HG03066 (cell line): ENCODE measurements at regions not wholly inside any gene's neighbourhood (a gene's known extent, or its start where the extent isn't known, plus 50 kb on each side); places are given as distances from the start of the nearest gene placed in this dataset.

ENCODE experiments used
- ATAC-seq: cut with Tn5 transposase; IDR thresholded peaks from one replicate; pipeline ENCODE4 v1.9.1; 2021; ENCODE audit warnings: low read depth; ENCODE audit not compliant: unreplicated experiment

GRCh38 chr5:82355053-82355452, 76.9 kb upstream of the RPS23 start:
- no peak for ATAC-seq

GRCh38 chr5:82354543-82354942, 76.4 kb upstream of the RPS23 start:
- no peak for ATAC-seq

GRCh38 chr5:82353522-82353921, 75.4 kb upstream of the RPS23 start:
- no peak for ATAC-seq

GRCh38 chr5:82352146-82352791, 74.1 kb upstream of the RPS23 start:
- ATAC-seq, result no peak

DNA sequence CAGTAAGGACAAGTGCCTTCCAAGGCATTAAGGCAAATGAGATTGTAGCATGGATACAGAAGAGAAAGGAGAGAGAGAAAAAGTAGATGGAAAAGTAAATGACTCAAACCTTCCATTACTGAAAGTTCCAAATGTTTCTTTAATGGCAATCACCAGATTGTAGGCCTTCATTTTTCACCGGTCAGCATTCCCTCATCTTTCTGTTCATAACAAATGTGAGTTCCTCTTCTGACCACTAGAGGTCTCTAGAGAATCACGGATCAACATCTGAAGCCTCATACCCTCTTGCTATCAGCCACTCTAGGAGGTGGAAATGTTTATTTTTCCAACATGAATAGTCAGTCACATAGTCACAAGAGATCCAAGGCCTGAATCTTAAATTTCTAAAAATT, 73.6 kb upstream of the RPS23 start:
- no peak for ATAC-seq

- no peak for ATAC-seq
These were observed 73.1 kb upstream of the RPS23 start for GRCh38 chr5:82351297-82351696.

DNA sequence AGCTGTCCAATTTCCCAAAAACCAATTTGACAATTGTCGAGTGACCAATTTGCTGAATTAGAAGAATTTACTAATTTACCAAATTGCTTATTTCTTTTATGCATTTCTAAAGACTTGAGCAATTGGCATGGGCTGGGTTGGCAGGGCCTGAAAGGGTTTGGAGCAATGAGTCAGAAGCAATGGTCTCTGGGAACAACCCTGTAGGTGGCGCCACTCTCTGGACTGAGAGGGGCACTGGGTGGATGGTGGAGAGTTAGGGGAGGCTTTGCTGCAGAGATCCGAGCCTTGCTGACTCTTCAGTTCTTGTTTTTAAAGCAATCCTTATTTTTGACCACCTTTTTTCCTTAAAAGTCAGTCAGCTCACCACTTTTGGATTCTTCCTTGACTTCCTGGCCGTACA, 71.5 kb upstream of the RPS23 start:
- ATAC-seq, result no peak

DNA sequence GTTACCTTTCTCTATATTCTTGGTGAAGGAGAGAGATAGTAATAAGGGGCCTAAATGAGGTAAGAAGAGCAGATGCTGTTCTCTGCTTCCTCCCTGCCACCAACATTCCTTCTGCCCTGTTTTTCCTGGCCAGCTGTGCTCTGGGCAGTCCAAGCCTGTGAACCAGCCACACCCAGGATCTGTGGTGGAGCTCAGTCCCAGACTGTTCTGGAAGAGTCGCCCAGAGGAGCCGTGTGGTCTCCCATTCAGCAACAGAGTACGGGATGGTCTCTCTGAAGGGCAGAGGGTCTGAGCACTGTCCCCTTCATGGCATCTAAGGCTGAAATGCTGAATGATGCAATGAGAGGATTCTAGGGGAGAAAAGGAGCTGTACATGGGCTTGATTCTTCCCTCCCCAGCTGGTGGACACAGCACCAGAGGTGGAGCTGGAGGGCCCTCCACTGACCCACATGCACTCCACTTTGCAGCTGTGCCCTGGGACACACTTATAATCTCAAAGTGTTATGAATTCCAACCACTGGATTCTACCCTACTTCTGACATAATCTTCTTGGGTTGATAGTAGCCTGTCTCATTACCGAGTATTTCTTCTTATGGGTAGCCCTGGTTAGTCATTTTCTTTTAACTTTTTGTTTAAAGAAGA, 70.8 kb upstream of the RPS23 start:
- ATAC-seq, result no peak

- ATAC-seq, result no peak
These were observed 69.2 kb upstream of the RPS23 start for GRCh38 chr5:82347201-82347865.

DNA sequence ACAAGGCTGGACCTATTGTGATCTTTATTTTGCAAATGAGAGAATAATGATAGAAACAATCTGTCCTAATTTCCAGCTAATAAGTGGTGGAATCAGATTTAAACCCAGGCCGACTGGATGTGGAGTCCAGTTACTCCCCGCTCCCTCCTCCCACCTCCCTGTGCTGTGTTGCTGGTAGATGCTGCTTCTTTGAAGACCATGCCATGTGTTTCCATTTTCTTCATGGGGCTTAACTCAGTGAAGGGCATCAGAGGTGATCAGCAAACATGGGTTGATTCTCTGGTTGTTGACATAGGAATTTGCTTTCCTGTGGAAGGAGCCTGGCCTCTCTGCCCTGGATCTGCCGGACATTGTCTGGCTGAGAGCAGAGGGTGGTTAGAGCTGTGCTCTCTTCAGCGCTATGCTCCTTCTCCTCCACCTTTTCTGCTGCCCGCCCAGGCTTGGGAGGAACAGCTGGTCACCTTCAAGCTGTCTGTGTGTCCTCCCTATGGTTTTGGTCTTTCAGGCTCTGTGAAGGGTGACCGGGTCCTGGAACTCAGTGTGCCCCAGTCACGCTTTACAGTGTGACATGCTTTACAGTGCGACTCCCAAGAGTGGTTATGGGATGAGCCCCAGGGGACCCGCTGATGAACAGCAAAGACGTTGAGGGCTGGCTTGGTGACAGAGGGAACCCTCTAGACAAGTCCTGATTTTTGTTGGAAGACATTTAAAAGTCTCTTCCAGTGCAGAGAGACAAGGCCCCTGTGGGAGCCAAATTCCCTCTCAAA, 68.4 kb upstream of the RPS23 start:
- ATAC-seq, result no peak

DNA sequence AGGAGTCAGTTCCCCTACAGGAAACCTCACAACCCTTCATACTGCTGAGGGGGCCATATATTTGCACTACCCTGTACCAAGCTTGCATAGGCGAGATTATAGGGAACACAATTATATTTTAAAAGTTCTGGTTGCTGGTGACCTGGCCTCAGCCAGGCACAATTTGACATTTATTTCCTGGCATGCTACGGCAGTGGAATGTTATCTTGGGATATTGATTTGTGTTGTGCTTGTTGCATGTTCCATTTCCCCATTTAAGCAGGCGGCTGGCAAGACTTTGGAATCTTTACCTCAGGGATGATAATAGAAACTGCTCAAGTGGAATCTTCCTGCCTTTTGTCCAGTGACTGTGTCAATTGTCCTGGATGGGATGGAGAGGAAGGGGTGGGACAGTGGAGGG, 67.0 kb upstream of the RPS23 start:
- no peak for ATAC-seq

DNA sequence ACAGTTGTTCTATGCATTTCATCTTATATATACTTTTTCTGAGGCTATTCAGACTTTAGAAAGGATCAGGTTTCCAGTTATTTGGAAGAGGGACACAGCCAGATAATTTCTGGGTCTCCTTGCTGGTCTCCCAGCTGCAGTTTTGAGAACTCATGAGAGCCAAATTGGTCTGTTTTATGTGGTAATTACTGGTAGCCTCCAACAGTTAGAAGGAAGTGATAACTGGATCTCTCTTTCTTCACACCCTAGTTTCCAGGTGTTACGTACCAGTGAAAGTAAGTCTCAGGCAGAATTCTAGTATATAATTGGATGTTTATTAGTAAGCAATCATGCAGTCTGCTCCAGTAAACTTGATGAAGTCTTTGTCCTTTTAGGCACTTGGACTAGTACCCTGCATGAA, 63.2 kb upstream of the RPS23 start:
- ATAC-seq, result no peak

- no peak for ATAC-seq
These were observed 62.6 kb upstream of the RPS23 start for GRCh38 chr5:82340799-82341198.

DNA sequence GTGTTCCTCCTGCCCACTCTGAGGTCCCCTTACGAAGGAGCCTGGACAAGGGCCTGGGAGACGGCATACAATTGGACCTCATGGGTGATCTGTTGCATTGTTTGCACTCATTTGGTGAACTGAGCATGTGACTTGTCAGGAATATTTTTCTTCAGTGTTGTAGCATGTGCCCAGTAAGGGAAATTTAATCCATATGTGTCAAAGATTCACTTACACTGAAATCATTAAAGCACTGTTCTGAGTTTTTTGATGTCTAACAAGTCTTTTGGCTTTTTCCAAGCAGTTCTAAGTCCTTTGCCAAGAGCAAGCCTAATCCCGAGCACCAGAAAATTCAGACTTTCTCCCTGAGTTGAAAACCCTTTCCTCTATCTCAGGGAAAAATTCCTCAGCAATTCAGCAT, 61.6 kb upstream of the RPS23 start:
- no peak for ATAC-seq

GRCh38 chr5:82338771-82339373, 60.7 kb upstream of the RPS23 start:
- no peak for ATAC-seq

DNA sequence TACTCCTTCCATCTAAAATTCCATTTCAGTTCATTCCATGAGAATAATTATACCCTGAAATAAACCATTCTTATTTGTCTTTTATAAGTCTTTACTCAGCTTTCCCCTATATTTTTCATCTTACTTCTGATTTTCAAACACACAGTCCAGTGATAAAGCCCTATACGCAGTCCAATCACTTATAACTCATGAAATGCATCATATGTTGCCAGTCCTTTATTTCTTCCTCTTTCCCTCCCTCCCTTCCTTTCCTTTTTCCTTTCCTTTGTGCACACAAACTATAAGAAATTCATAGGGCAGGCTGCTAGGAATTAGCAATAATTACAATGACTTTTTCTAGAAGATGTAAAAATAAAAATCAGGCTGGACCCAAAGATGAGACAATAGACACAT, 58.8 kb upstream of the RPS23 start:
- ATAC-seq, result no peak

- ATAC-seq, result no peak
These were observed 58.2 kb upstream of the RPS23 start for GRCh38 chr5:82336226-82336958.

GRCh38 chr5:82335806-82336205, 57.7 kb upstream of the RPS23 start:
- no peak for ATAC-seq

- no peak for ATAC-seq
These were observed 56.7 kb upstream of the RPS23 start for GRCh38 chr5:82334856-82335255.

DNA sequence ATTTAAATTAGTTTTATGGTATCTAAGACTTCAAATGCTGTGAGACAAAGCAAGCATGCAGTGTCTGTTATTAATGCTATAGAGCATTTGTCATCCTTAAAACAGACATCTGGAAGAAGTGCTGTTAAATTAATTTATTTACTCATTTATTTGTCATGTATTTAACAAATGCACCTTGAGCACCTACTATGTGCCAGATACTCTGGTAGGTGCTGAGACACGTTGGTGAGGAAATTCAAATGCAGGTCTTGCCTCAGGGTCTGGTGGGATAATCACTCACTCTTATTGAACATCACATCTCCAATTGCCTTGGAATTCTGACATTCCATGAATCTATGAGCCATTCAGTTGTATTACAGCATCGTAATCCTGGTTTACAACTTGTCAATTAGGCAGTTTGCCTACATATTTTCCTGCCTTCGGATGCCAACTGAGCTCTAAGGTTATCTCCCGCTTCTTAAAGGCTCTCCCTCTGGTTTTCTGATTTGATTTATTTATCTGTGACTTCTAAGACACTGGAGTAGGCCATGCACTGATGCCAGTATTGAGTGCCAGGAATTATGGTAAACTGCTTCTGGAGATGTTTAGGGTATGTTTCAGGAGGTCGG, 56.0 kb upstream of the RPS23 start:
- ATAC-seq, result no peak
